ENCODE measurements at regions not wholly inside any gene's neighbourhood (a gene's known extent, or its start where the extent isn't known, plus 50 kb on each side); places are given as distances from the start of the nearest gene placed in this dataset.

DNA sequence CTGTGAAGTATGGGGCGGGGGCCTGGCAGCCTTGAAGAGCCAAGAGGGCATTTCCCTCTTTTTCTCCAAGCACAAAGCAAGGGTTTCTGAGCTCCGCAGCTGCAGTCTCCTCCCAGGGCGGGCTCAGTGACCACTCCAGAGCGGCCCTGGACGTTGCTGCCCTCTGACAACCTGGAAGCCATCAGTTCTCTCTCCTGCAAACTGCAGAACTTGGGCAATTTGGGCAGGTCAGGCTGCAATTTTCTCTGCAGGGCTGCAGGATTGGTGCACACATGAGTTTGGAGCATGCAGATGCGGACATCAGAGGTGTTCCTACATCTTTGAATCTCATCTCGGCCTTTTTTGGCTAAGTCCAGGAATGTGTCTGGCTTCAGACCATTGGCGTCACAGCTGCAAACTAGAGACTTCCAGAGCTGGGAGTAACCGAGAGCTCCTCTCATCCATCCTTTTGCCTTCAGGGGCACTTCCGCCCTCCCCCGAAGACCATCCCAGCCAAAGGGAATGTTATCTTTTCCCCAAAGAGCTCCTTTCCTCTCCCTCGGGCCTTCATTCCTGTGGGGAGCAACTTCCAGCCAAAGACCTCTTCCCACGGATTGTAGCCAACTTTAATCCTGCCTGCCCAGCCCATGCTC is 139.6 kb upstream of the WNT4 start:
- no peak for DNase-seq (ENCODE audit: low read depth)
- ChIA-PET POLR2A (no interaction called here), CTCF (no interaction called here)
- H3K27me3 ChIP-seq (ENCODE audit: control insufficient read depth, insufficient read depth, low read length): peaks cover 13% of the 10 kb centered on the region
- no peak overlapping the region for H3K4me3 ChIP-seq (ENCODE audit: low read depth, low read length)
- H3K36me3 ChIP-seq (ENCODE audit: control insufficient read depth, insufficient read depth, low read length): no peaks in the 10 kb centered on the region
- TF ChIP-seq, protein P1, sequence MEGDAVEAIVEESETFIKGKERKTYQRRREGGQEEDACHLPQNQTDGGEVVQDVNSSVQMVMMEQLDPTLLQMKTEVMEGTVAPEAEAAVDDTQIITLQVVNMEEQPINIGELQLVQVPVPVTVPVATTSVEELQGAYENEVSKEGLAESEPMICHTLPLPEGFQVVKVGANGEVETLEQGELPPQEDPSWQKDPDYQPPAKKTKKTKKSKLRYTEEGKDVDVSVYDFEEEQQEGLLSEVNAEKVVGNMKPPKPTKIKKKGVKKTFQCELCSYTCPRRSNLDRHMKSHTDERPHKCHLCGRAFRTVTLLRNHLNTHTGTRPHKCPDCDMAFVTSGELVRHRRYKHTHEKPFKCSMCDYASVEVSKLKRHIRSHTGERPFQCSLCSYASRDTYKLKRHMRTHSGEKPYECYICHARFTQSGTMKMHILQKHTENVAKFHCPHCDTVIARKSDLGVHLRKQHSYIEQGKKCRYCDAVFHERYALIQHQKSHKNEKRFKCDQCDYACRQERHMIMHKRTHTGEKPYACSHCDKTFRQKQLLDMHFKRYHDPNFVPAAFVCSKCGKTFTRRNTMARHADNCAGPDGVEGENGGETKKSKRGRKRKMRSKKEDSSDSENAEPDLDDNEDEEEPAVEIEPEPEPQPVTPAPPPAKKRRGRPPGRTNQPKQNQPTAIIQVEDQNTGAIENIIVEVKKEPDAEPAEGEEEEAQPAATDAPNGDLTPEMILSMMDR (IDR thresholded peaks at IDR 0.05; ENCODE audit: insufficient read depth, low read depth, low read length): no peak

DNA sequence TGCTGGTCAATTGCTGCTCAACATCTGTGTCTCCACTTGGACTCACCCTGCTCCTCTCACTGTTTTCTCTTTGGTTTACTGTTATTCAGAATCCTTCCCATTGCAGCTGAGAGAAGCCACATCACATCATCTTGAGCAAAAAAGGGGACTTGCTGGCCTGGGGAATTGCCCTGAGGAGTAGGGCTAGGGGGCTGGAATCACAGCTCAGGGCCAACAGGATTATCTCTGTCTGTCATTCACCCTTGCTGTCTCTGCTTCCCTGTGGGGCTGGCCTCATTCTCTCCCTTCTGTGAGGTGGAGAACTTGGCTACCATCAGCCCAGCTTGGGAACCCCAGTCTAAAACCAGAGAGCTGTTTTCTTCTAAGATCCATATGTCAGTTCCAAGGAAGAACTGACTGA is 140.7 kb upstream of the WNT4 start:
- CTCF ChIA-PET: no interaction called here
- POLR2A ChIA-PET: no interaction called here
- DNase-seq (ENCODE audit: low read depth): no peak
- Histone ChIP-seq H3K27me3 (ENCODE audit: control insufficient read depth, insufficient read depth, low read length) (peaks cover 8% of the 10 kb centered on the region), H3K4me3 (ENCODE audit: low read depth, low read length) (no peak overlapping the region), H3K36me3 (ENCODE audit: control insufficient read depth, insufficient read depth, low read length) (no peaks in the 10 kb centered on the region)
- TF ChIP-seq, protein P1 (IDR thresholded peaks at IDR 0.05; ENCODE audit: insufficient read depth, low read depth, low read length): no peak

DNA sequence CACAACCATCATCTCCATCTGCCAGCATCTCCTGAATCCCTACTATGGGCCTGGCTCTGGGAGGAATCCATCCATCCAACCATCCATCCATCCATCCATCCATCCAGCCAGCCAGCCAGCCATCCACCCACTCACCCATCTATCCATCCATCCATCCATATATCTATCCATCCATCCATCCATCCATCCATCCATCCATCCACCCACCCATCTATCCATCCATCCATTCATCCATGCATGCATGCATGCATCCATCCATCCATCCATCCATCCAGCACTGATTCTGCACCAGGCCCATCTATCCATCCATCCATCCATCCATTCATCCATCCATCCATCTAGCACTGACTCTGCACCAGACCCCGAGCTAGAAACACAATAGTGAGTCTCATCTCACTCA is 141.3 kb upstream of the WNT4 start:
- H3K27me3 ChIP-seq (ENCODE audit: control insufficient read depth, insufficient read depth, low read length): peaks cover 8% of the 10 kb centered on the region
- no peak for DNase-seq (ENCODE audit: low read depth)

DNA sequence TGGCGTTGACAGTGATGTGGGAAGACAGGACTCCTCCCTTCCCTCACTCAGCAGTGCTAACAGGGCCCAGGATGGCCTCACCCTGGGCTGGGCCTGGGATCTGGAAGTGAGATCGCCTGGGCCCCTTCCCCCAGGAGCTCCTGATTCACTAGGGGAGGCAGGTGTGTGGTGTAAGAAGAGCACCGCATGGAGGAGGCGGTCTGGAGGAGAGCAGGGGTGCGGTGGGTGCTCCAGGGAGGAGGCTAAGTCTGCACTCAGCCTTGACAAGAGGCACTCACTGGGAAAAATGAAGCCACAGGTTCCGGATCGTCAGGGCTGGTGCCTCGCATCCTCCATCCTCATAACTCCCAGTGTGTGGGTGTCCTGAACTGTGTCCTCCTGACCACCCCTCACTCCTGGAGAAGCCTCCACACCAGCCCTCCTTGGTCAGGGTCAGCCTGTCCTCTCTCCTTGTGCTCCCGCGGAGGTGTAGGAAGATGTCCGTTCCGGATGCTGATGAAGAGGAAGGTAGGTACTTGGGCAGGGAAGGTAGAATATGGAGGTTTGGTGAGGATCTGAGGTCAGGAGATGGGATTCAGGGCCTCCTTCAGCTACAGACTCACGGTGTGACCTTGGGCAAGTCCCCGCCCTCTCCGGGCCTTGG is 142.1 kb upstream of the WNT4 start:
- CTCF ChIA-PET: interaction anchor here (3.2 kb wide), 1 partner anchor 10 kb away, joined by 25 read pairs; no protein-coding TSS in a partner anchor
- no peak for DNase-seq (ENCODE audit: low read depth)
- Histone ChIP-seq H3K27me3 (ENCODE audit: control insufficient read depth, insufficient read depth, low read length) (peaks cover 8% of the 10 kb centered on the region), H3K36me3 (ENCODE audit: control insufficient read depth, insufficient read depth, low read length) (no peaks in the 10 kb centered on the region), H3K4me3 (ENCODE audit: low read depth, low read length) (no peak overlapping the region)
- POLR2A ChIA-PET: no interaction called here
- TF ChIP-seq, protein P1 (IDR thresholded peaks at IDR 0.05; ENCODE audit: insufficient read depth, low read depth, low read length): no peak

More for the DNA sequence above, 141.3 kb upstream of the WNT4 start:
- no peaks in the 10 kb centered on the region for H3K36me3 ChIP-seq (ENCODE audit: control insufficient read depth, insufficient read depth, low read length)
- no peak overlapping the region for H3K4me3 ChIP-seq (ENCODE audit: low read depth, low read length)
- ChIA-PET CTCF (interaction anchor here (3.2 kb wide), 1 partner anchor 9 kb away, joined by 25 read pairs; no protein-coding TSS in a partner anchor), POLR2A (no interaction called here)
- TF ChIP-seq, protein P1 (IDR thresholded peaks at IDR 0.05; ENCODE audit: insufficient read depth, low read depth, low read length): no peak

DNA sequence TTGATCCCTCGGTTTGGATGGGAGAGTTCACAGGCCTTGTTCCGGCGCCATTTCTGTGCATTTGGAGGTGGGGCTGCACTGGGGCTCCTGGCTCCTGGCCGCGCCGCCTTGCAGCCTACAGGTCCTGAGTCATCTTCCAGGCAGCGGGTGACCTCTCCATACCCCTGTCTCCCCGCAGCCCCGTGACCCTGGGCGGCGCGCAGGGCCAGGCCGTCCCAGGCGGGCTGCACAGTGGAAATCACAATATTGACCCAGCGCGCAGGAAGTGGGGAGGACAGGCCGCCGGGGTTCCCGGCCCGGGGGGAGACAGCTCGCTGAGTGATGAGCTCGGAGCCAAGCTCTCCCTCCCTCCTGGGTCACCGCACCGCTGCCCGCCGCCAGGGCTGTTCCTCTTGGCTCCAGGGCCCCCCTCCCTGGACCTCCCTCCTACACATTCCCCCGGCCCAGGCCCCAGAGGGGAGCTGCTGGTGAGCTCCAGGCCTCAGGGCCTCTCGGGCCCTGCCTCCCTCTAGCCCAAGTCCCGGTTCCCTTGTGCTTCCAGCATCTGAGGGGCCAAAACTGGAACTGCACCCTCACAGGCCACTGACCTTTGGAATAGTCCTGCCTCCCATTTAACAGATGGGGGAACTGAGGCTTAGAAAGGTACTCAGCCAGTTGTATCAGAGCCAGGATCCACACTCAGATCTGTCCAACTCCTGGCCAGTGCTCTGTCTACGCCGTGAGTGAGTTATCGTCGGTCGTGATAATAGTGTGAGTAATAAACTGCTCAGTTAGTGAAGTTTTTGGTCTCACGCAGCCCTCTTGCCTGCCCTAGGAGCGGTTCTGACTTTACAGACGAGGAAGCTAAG is 142.9 kb upstream of the WNT4 start:
- Histone ChIP-seq H3K4me3 (ENCODE audit: low read depth, low read length) (no peak overlapping the region), H3K27me3 (ENCODE audit: control insufficient read depth, insufficient read depth, low read length) (peaks cover 8% of the 10 kb centered on the region), H3K36me3 (ENCODE audit: control insufficient read depth, insufficient read depth, low read length) (no peaks in the 10 kb centered on the region)
- TF ChIP-seq, protein P1 (IDR thresholded peaks at IDR 0.05; ENCODE audit: insufficient read depth, low read depth, low read length): no peak
- CTCF ChIA-PET: interaction anchor here (3.2 kb wide), 1 partner anchor 11 kb away, joined by 25 read pairs; no protein-coding TSS in a partner anchor
- POLR2A ChIA-PET: no interaction called here
- DNase-seq (ENCODE audit: low read depth): no peak

Measured in BJ (cell line).